HG03378 (cell line): ENCODE measurements at regions not wholly inside any gene's neighbourhood (a gene's known extent, or its start where the extent isn't known, plus 50 kb on each side); places are given as distances from the start of the nearest gene placed in this dataset.

ENCODE experiments used
- ATAC-seq: cut with Tn5 transposase; IDR thresholded peaks from one replicate; pipeline ENCODE4 v1.9.1; 2021; ENCODE audit warnings: mild to moderate bottlenecking, moderate library complexity; ENCODE audit not compliant: unreplicated experiment

- no peak for ATAC-seq
Observed at GRCh38 chr2:180376066-180376465, 369.0 kb upstream of the CWC22 start.

- ATAC-seq: no peak
Observed at GRCh38 chr2:180374502-180375281, 367.6 kb upstream of the CWC22 start.

DNA sequence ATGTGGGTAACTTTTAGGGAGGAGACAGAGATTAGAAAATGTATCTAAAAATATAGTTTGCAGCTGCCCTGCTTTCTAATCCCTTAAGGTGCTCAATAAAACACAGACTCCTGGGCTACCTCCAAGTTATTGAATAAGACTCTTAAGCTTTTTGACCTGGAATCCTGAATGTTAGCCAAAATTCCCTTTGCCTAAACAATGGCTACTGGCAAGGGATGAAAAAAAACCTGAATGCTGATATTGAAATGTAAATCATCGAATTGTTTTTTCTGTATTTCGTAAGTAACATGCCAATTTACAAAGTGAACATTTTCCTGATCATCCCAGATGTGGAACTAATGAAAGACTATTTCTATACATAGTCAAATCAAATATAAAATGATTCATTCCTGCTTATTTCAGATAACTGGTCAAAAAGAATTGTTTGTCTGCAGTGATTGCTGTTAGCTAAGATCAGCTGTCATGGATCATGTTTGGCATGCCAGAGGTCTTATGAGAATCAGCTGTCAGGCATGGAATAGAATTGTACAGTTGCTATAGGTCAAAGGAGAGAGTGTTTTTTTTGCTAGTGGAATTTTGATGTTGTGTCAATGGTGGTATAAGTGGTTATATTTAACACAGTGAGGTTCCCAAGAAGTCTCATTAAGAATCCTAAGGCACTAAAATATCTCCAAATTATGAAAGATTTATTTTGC, 363.6 kb upstream of the CWC22 start:
- no peak for ATAC-seq

DNA sequence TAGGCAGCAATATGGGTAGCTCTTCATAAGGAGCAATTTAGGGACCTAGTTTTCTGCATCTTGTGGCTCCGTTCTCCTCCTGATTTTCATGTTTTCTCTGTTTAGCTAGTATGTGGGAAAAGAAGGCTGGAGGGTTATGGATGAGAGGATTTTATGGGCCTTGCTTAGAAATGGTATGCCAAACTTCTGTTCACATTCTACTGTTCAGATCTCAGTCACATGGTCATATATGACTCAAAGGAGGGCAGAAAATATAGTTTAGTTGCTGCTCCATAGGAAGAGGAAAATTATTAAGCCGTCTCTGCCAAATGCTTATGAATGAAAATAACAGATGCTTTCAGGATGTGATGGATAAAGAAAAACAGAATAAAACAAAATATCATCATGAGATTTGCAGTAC, 361.8 kb upstream of the CWC22 start:
- ATAC-seq: no peak

DNA sequence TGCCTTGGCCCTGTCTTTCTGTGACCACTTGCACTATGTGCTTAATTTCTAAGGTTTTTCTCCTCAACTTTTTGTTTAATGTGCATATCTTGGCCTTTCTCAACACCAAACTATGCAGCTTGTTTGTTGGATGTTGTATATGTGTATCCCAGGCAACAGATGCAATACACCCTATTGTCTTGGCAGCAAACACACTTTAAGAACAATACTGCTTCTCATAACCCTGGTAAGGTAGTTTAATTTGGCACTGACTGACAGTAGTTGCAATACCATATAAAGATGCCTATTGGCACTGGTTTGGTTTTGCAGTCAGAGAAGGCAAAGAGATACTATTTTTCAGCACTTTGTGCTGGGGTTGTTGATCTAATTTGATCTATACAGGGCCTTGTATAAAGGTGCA, 360.7 kb upstream of the CWC22 start:
- ATAC-seq: no peak

- no peak for ATAC-seq
Observed at GRCh38 chr2:180366481-180366880, 359.4 kb upstream of the CWC22 start.

- ATAC-seq: no peak
Observed at GRCh38 chr2:180364719-180365118, 357.6 kb upstream of the CWC22 start.

DNA sequence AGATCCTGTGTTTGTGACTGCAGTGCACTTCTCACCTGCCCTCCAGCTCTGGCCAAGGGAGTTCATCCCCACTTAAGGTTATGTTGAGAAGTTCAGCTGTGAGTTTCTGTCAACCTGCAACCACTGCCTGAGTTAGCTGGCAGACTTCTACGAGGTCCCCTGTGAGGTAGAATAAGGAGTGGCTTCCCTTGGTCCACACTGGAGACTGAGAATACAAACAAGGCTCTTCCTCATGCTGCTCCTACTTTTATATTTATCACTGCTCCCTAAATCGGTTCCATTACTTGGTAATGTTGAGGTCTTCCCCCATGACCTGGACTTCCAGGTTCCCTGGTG, 353.2 kb upstream of the CWC22 start:
- ATAC-seq: peak; percentile 38

- ATAC-seq: peak; percentile 99
Observed at GRCh38 chr2:180359522-180360282, 352.6 kb upstream of the CWC22 start.

GRCh38 chr2:180358458-180358857, 351.4 kb upstream of the CWC22 start:
- no peak for ATAC-seq

GRCh38 chr2:180356676-180357075, 349.6 kb upstream of the CWC22 start:
- no peak for ATAC-seq

DNA sequence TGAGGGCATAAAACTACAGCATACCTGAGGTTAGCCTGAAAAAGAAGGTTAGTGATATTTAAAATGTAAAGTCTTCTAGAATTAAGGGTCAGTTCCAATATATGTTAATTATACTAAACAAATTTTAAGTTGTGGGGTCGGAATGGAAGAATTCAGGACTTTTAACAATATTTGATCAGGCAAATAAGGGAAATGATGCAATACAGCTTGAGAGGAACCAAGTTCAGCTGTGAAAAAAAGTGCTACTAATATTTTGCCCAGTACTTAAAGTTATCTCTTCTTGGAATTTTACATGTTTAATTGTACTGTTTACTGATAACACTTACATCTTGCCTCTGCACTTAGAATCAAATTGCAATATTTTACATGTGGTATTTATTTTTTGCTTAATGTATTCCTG, 345.5 kb upstream of the CWC22 start:
- no peak for ATAC-seq

DNA sequence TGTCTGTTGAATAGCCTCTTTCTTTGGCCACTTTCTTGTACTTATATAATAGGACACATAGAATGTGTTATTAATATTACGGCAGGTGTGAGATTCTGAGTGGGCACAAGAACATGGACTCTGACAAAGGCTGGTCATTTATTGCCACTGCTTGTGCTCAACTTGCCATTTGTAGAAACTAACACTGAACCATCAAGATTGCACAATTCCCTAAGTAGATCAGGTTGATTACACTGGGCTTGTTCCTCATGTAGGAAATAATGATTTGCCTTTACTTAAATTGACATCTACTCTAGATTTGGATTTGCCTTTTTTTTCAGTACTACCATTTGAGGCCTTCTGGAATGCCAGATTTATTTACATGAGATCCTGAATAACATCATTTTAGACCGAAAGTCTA, 342.7 kb upstream of the CWC22 start:
- no peak for ATAC-seq

- ATAC-seq: no peak
Observed at GRCh38 chr2:180343528-180344345, 336.6 kb upstream of the CWC22 start.

GRCh38 chr2:180337136-180337535, 330.0 kb upstream of the CWC22 start:
- no peak for ATAC-seq

GRCh38 chr2:180336550-180336949, 329.5 kb upstream of the CWC22 start:
- ATAC-seq: no peak

- peak; percentile 100 for ATAC-seq
Observed at GRCh38 chr2:180334514-180334913, 327.4 kb upstream of the CWC22 start.

DNA sequence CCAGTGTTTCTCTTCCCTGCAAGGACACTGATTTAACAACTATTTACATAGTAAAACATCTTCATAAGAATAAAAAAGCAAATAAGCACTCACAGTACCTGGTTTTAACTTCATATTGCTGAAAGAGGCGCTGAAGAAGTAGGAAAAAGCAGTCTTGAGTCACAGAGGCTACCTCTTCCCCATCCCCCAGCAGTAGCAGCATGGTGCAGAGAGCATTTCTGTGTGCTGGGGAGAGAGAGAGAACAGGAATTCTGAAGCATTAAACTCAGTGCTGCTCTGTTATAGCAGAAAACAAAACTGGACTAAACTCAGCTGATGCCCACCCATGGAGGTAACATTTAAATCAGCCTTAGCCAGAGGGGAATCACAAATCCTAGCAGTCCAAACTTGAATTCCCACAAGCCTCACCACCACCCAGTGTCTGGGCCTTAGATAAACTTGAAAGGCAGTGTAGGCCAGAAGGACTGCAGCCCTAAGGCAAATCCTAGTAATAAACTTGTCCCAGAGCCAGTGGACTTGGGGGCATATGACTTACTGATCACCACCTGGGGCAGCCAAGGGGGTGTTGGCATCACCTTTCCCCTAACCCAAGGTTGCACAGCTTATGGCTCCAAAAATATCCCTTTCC, 321.8 kb upstream of the CWC22 start:
- ATAC-seq: no peak

DNA sequence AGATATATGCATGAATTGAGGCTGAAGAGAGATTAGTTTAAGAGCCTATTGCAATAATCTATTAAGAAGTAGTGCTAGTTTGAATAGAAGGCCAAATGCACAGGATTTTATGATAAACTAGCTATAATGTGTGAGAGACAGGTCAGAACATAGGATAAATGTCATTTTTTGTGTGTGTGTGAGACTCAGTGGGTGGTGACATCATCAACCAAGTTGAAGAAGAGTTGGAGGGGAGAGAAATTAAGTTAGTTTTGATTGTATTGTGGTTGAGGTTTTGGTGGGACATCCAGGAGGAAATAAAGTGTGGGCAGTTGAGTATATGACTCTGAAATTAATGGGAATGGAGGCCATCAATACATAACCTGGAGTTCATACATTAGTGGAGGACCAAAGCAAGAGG, 320.1 kb upstream of the CWC22 start:
- ATAC-seq: no peak

DNA sequence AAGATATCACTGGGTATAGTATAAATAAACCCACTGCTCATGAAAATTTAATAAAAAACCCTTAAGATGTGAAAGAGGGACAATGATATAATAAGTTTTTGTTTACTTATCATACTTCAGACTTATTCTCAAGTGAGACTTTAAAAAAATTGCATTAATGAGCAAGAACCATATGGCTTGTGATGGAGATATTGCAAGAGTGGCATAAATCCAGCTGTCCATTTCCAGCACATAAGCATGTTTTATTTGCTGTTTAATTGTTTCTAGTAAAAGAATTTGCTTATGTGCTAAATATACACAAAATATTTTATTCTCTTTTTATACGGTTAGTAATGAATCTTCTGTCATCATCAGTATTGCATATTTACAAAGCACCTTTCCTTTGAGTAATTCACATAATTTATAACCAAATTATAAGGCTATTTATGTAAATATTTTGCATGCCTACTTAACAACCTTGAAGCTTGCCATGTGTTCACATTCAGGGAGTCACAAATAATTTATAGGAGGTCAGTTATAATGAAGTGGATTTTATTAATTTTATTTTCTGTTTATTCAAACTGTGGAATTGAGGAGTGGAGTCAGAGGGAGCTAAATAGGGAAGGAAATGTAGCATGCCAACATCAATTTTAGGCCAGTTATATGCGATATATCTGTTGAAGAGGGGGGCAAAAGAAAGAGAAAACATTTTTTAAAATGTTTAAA, 318.5 kb upstream of the CWC22 start:
- no peak for ATAC-seq
